Vagina (tissue), 2 donors: ENCODE measurements at regions not wholly inside any gene's neighbourhood (a gene's known extent, or its start where the extent isn't known, plus 50 kb on each side); places are given as distances from the start of the nearest gene placed in this dataset.

Source experiments
- CTCF ChIP-seq, 3 experiments: fragments of 450-650 bp in 2 of 3; fragments of 200-600 bp in 1 of 3; sonication (generic) in 1 of 3; IDR thresholded peaks; one replicate each; pipeline ENCODE4 v1.5.1; 2017 to 2019; ENCODE audit warnings: antibody characterized with exemption in 3 of 3, mild to moderate bottlenecking in 2 of 3, moderate library complexity in 2 of 3
- POLR2A ChIP-seq, 2 donors: fragments of 450-650 bp; IDR thresholded peaks; one replicate each; pipeline ENCODE4 v1.6.1; 2017; ENCODE audit warnings: antibody characterized with exemption in 2 of 2, mild to moderate bottlenecking in 2 of 2, moderate library complexity in 2 of 2
- POLR2AphosphoS5 ChIP-seq, 2 donors: sonication (generic); formaldehyde crosslinking; IDR thresholded peaks; one replicate each; pipeline ENCODE4 v1.9.0; 2017; ENCODE audit warnings: antibody characterized with exemption in 2 of 2, mild to moderate bottlenecking in 2 of 2, low read depth in 1 of 2; ENCODE audit not compliant: insufficient read depth in 1 of 2

GRCh38 chr6:41406728-41407489 lies 71.5 kb downstream of the NCR2 start:
- no peak for TF ChIP-seq CTCF (IDR thresholded peaks at IDR 0.05)
- no peak for TF ChIP-seq POLR2A (IDR thresholded peaks at IDR 0.05)
- TF ChIP-seq POLR2AphosphoS5 (IDR thresholded peaks at IDR 0.05; ENCODE audit: insufficient read depth in 1 of 2, low read depth in 1 of 2) = no peak
